GM12874 (cell line): ENCODE measurements at regions not wholly inside any gene's neighbourhood (a gene's known extent, or its start where the extent isn't known, plus 50 kb on each side); places are given as distances from the start of the nearest gene placed in this dataset.

Experiments used
- TF ChIP-seq, protein P1 (sequence below): IDR thresholded peaks from 2 replicates; pipeline ENCODE4 v1.5.1; 2011; ENCODE audit warnings: low read depth, mild to moderate bottlenecking, control low read depth, low read length, moderate library complexity; ENCODE audit not compliant: insufficient read depth

DNA sequence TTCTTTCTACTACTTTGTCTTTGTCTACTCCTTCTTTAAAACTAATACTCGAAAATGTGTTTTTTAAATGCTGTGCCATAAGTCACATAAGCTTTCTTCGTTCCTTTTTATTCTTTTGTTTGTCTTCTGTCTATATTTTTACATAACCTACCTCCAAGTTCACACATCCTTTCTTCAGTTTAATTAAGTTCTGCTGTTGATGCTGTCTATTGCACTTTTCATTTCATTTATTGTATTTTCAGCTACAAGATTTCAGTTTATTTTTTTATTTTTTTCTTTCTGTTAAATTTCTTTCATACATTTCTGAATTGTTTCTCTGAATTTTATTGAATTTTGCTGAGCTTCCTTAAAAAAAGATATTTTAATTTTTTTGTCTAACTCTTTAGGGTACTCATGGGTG, 878.2 kb downstream of the MAT2B start:
- TF ChIP-seq, protein P1, sequence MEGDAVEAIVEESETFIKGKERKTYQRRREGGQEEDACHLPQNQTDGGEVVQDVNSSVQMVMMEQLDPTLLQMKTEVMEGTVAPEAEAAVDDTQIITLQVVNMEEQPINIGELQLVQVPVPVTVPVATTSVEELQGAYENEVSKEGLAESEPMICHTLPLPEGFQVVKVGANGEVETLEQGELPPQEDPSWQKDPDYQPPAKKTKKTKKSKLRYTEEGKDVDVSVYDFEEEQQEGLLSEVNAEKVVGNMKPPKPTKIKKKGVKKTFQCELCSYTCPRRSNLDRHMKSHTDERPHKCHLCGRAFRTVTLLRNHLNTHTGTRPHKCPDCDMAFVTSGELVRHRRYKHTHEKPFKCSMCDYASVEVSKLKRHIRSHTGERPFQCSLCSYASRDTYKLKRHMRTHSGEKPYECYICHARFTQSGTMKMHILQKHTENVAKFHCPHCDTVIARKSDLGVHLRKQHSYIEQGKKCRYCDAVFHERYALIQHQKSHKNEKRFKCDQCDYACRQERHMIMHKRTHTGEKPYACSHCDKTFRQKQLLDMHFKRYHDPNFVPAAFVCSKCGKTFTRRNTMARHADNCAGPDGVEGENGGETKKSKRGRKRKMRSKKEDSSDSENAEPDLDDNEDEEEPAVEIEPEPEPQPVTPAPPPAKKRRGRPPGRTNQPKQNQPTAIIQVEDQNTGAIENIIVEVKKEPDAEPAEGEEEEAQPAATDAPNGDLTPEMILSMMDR: no peak

DNA sequence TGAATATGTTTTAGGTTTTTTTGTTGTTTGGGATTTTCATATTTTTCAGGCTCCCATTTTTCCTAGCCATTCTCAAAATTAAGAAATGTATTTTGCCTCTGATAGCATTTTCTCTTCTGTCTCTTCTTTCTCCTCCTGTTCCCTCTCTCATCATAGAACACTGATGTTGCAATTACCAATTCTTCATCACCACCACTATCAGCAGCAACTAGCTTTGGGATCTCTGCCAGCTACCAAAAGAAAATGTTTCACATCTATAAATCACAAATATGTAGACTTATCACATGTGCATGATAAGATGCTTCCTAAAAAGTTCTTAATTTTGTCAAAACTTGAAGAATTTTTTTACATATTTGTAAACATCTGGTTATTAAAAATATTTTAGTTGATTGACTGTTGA, 887.1 kb downstream of the MAT2B start:
- TF ChIP-seq, protein P1: no peak

DNA sequence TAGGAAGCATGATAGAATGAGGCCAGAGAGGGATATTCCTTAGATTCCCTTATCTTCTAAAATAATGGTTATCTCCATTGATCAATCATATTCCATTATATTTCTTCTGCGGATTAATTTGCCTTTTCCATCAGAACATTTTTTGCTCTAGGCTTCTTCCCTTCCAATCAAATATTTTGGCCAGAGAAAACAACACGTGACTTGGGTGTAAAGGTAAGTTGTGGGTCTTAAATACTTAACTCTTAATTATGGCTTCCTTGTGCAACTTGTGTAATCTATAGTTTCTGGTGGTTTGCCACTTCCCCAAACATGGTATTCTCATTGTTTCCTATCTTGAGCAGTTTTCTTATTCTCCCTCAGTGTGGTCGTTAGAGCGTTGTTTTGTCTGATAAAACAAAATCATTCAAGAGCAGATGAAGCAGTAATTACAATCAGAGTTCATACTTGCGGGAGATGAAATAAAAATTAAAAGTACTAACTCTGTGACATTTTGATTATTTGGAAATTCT, 889.3 kb downstream of the MAT2B start:
- TF ChIP-seq, protein P1: no peak

DNA sequence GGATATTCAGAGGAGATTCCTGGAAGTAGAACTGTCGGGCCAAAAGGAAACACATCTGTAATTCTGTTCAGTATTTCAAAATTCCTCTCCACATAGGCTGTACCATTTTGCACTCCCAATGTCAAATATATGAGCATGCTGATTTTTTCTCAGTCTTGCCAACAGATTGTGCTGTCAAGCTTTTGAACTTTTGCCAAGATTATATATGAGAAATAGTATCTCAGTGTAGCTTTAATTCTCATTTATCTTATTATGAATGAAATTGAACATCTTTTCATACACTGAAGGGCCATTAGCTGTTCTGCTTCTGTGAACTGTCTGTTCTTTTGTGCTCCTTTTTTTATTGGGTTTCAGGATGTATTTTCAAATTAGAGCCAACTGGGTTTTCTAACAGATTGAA, 907.1 kb downstream of the MAT2B start:
- TF ChIP-seq, protein P1: no peak

DNA sequence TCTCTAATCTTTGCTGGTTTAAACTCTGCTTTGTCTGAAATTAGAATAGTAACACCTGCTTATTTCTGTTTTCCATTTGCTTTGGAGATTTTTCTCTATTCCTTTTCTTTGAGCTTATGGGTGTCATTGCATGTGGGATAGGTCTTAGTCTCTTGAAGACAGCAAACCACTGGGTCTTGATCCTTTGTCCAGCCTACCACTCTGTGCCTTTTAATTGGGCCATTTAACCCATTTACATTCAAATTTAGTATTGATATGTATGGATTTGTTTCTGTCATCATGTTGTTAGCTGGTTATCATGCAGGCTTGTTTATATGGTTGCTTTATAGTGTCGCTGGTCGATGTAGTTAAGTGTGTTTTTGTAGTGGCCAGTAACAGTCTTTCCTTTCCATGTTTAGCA, 914.7 kb downstream of the MAT2B start:
- TF ChIP-seq, protein P1: no peak

DNA sequence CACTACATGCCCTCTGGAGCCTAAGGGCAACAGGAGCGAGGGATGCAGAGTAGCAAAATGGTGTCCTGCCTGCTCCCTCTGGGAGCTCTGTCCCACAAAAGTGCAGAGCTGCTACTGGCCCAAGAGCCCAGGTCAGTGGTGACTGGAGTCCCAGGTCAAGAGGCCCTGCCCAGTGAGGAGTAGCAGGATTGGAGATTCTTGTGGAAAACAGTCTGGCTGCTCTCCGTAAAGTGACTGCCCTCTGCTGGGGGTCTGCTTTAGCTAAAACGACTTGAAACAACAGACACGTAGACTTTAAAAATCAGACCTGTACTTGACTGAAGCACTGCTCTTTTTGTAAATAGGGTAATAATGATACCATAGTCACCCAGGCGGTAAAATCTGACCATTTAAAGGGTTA, 917.0 kb downstream of the MAT2B start:
- TF ChIP-seq, protein P1: peak; percentile 19; the same call in 1 of the 2 replicates

DNA sequence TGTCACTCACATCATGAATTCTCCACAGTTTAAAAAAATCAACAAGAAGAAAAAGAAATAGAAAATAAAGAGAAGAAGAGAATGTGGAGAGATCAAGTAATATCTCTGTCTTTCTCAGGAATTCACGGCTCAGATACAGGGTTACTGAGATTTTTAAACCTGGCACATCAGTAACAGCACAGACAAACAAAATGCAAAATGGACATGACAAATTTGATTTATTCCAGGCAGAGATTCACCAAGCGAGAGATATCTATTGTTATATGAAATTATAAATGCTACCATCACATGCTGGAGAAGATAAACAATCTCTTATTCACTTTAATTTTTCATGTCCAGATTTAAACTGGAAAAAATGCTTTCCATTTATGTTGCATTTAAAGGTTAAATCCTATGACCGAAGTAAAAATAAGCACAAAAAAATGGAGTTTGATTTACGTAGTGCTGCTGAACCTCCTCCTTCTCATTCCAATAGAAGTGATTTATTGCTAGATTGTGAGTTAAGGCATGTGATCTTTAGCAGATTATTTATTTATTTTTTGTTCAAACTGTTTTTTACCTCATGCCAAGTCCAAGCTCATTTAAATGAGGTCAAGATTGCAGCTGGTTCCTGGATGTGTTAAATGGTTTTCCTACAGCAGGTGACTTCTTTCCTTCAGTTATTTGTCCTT, 926.4 kb downstream of the MAT2B start:
- TF ChIP-seq, protein P1: no peak
